D341Med (cell line): ENCODE measurements at regions not wholly inside any gene's neighbourhood (a gene's known extent, or its start where the extent isn't known, plus 50 kb on each side); places are given as distances from the start of the nearest gene placed in this dataset.
"Not testable (repeated sequence)": the region's sequence is repeated elsewhere in the genome, so short reads cannot be mapped to it uniquely, and the experiment has no call there.

Source experiments
- DNase-seq: peaks from one replicate; pipeline ENCODE4 v3.0.0; 2012; ENCODE audit warnings: low spot score

DNA sequence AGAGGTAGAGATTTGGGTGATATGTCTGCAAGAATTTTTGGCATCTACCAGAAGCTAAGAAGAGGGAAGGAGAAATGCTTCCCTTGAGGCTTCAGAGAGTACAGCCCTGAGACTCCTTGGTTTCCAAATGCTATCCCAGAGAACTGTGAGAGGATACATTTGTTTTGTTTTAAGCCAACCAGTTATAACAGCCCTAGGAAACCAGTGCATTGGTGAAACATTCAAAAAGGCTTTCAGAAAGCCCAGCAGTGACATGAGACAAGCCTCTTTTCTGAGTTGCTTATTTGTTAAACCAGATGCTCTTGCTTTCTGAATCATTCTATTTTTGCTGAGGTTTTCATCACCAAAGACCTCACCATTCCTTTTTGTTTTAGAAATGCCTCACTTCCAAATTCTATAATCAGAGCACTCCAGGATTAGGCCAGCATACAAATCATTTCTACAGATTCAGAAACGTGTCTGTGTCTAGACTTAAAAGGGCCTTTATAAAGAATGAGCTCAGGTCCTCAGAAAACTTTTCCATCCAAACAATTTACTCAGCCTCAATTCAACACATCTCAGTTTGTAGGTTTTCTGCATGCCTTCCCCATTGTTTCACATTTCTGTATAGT is 1617.8 kb upstream of the FLRT2 start:
- DNase-seq = no peak

DNA sequence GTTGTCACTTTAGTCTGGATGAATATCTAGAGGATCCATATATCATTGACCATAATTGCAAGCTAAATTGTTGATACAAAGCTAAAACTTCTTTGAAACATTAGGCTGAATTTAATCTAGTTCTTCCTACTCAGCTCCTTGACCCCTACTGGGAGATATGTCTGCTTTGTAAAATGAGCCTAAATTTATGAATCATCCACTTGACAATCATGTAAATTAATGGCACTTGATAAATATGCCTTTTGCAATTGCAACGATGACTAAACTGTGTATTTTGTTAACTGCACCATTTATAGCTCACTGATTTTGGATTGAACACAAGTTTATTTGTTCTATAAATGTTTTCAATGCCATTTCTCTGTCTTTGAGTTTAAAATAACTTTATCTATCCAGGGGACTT is 1616.5 kb upstream of the FLRT2 start:
- no peak for DNase-seq

DNA sequence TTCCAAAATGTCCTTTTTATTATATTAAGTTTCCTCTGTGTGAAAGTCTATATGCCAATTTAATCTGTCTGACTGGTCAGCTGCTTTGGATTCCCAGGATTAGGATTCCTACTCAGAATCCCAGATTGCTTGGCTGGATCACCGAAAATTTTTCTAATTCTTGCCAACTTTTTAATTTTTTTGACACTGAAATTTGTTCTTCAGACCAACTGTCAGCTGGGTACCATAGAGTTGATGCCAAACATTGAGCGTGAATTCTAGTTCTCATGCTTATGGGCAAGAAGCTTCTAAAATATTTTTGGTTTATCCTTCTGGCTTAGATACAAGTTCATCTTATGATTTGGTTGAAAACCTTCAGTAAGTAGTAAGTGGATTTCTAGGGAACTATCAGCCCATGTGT is 1611.4 kb upstream of the FLRT2 start:
- DNase-seq = no peak

DNA sequence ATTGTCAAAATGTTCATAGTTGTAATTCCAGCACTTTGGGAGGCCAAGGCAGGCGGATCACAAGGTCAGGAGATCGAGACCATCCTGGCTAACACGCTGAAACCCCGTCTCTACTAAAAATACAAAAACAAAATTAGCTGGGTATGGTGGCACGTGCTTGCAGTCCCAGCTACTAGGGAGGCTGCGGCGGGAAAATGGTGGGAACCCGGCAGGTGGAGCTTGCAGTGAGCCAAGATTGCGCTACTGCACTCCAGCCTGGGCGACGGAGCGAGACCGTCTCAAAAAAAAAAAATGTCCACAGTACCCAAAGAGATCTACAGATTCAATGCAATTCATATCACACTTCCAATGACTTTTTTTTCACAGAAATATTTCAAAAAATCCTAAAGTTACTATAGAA is 1610.3 kb upstream of the FLRT2 start:
- not testable (repeated sequence) for DNase-seq

DNA sequence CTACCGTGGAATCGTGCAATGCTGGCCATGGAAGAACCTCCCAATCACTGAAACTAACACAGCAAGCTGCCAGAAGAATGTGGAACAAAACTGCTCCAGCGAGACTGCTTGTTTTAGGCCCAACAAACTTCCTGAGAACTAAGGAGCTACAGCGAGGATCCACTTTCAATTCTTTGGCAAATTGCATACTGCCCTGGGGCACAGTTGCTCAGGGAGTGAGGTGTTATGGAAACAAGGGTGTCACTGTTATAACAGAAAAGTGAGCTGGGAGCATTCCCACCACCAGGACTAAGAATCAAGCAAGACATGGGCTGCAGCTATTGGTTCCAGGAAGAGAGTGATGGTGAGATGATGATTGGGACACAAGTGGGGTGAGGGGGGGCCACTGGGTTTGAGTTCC is 1606.1 kb upstream of the FLRT2 start:
- DNase-seq = no peak

DNA sequence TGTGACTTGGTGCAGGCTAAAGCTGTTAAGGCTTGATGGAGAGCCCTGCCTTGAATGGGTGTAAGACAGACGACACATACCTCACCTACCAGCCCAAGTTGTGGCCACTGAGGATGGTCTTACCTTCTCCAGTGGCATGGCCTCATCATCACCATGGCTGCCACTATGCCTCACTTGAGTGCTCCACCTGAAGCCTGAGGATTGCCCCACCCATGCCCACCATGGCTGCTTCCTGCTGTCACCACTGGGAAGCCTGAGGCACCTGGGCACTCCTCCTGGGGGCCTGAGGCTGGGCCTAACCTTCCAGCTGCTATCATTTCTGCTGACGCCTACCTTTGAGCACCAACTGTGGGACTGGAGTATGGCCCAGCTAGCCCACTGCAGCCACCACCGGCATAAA is 1605.7 kb upstream of the FLRT2 start:
- DNase-seq = no peak

DNA sequence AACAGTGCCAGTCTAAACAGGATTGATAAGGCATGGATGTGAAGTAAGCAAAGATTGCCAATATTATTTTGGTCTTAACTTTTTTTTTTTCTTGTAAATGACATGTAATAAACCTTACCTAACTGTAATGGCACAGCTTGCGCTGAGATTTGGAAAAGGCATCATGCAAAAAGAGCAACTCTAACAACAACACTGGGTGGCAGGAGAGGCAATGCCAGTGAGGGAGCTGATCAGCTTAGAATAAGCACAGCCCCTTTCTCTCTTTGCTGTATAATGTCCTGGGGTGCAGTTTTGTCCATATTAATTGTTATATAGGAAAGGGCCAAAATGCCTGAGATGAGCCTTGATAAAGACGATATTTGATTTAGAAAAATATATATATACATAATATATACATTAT is 1589.7 kb upstream of the FLRT2 start:
- peak; percentile 37 for DNase-seq

DNA sequence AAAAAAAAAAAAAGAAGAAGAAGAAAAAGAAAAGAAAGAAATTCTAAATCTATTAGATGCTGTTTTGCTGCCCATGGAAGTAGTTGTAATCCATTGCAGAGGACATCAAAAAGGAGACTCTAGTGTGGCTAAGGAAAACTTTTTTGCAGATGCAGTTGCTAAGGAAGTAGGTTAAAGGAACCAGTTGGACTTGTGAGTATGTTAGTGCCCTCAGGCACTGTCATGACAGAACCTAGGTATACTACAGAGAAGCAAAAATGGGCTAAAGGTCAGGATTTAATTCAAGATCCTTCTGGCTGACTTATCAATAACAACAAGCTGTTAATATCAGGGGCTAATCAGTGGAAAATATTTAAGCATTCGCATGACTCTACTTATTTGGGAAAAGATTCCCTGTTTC is 1571.6 kb upstream of the FLRT2 start:
- no peak for DNase-seq

DNA sequence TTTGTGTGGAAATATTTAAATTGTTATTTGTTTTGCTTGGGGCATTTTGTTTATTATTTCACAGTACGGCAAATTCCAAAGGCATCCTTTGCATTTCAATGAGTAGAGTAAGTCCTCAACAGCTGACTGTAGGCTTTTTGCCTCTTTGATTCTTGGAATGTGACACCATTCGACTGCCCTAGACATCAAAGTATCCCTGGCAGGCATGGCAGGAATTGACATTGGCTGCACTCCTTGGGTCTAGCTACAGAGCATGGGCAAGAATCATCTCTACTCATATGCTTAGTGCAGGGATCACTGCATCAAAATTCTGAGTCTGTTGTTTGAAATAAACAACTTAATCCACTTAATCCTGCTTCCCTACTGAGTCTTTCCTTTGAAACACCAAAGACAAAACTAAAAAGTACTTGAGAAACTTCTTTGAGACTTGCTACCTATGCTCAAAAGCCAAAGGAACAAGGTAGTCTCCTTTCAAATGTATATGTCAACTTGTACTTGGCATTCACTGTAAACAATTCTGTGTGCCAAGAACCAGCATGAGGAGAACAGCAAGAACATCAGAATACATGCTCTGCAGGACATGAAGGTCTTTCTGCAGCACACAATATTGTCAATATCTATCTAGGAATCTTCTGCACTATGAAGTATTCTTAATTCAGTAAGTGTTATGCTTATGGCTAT is 1569.0 kb upstream of the FLRT2 start:
- DNase-seq = no peak

DNA sequence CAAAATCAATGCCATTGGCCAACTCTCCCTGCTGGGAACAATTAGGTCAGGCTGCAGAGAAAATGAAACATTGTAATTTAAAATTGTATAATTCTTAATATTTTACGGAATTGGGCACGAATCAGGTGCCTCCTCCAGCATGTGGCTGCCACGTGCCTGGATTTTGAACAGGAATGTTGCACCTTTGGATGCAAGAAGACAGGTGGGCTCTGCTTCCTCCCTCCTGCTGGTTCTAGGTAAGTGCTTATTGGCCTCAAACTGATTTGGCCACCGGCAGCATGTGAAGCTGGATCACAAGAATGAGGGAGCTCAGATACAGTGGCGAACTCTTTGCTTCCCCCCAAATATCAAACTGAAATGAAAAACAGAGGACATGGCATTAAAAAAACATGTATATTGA is 1559.9 kb upstream of the FLRT2 start:
- no peak for DNase-seq

DNA sequence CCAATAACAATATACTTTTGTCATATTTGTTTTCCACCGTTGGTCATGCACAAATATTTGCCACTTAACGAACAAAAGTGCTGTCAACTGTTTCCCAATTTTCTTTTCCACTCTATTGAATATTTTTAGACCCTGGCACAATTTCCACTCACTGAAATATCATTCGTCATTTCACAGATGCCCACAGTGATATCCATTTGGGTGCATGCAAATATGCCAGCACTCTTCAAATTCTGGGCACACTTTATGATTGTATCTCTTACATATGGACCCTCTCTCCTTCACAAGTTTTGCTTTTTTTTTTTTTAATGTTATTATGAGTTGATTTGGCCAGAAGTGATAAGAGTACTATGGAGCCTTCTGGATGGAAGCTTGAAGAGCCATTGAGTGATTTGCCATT is 1557.3 kb upstream of the FLRT2 start:
- DNase-seq = no peak

DNA sequence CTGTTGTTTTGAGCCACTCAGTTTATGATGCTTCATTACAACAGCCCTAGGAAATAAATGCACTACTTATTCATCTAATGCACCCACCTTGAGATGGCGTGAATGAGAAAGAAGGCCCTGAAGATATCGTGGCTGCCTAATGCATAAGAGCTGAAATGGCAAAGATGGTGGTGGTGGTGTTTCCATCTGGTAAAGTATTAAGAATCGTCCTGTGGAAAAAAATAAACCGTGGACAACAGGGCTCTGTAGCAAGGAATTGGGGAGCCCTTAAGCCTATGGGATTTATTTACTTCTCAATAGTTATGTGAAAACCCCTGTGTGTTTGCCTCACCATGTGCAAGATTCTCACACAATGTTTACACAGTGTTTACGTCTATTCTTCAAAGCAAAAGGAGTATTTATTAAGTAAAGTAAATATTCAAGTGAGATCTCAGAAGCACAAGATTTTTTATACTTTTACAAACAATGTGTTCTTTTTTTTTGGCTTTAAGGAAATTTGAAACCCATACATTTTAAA is 1555.2 kb upstream of the FLRT2 start:
- DNase-seq = no peak

DNA sequence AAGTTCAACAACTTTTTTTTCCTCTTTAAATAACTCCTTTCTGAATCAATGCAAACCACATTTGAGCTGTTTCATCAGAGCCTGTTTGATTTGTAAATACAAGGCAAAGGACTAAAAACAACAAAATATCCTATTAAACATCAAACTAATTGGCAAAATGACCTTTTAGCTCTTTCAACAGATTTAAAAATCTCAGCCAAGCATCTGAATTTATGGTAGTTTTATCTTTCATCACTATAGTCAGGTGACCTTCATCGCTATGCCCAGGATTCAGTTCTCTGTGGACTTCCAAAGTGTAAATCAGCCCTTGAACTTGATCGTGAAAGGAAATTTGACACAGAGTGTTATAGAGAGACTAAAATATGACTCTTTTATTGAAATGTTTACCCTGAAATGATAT is 1554.5 kb upstream of the FLRT2 start:
- DNase-seq = no peak

DNA sequence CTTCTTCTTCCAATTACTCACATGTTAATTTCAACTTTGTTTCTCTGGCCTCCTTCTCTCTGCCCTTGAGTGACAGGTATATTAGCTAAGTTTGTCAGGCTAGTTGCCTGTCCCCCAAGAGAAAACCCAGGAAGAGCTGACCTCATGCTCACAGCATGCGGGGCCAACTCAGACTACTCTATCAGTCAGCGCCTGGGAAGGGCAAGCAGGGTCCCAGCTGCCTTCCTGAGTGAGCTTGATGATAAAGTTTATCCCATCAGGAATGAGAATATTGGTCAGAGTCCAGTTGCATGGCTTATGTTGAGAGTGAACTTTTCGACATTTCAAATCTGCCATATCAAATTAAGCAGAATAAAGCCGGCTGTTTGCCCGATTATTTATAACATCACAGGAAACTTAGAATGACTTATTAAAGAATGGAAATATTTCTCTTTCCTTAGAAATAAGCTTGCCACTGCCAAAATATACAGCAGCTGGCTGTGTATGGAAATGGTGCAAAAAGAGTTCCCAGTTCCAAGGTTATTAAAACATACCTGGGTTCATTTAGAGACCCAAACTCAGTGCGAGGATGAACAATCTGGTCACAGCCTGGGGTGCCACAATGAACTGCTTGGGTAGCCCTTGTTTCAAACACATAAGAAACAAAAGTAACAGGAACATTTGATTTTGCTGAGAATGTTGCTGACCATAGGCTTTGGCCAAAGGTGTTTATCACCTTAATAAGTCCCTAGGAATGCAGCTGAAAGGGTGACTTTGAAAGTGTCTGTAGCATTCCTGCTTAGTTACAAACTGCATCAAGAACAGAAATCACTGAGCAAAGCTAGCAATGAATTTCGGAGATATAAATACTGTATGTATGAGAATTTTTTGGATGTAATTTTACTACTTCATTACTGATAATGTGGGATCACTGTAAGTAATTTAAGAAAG is 1553.8 kb upstream of the FLRT2 start:
- no peak for DNase-seq

DNA sequence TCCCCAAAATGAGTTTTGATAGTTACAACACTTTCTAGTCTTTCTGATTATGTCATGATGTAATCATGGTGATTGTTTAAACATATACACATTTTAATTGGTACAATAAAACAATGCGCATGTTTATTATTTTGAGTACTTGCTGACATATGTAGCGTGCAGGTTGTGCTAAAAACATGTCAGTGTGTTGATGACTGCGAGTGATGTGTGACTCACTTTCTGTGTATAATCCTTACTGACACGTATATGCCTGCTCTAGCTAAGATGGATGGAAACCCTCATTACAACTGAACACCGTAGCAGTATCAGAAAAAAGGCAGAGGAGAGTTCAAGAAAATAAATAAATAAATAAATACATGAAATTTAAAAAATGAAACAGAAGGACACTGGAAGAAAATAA is 1552.4 kb upstream of the FLRT2 start:
- DNase-seq = no peak

DNA sequence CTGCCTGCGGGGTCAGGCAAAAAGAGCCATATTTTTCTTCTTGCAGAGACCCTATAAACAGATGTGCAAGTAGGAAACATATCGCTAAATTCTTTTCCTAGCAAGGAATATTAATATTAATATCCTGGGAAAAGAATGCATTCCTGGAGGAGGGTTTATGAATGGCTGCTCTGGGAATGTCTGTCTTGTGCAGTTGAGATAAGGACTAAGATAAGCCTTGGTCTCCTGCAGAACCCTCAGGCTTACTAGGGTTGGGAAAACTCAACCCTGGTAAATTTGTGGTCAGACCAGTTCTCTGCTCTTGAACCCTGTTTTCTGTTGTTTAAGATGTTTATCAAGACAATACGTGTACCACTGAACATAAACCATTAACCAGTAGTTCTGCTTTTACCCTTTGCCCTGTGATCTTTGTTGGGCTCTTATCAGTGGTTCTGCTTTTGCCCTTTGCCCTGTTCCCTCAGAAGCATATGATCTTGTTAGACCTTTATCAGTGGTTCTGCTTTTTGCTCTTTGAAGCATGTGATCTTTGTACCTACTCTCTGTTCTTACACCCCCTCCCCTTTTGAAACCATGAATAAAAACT is 1548.2 kb upstream of the FLRT2 start:
- DNase-seq = not testable (repeated sequence)

DNA sequence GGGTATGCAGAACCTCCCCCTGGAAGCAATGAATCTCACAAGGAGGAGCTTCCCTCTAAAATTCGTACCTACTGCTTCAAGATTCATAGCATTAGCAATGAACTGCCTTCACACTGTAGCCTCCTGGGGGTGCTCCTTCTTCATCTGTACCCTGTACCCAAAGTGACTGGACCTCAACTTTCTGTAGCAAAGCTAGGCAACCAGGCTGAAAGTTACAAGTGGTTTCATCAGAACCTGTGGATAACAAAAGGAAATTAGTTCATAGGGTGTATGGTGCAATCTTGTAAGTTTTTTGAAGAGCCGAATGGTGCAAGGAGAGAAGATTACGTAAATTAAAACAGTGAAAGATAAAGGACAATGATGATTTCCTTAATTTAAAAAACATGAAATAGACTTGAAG is 1541.7 kb upstream of the FLRT2 start:
- DNase-seq = no peak

DNA sequence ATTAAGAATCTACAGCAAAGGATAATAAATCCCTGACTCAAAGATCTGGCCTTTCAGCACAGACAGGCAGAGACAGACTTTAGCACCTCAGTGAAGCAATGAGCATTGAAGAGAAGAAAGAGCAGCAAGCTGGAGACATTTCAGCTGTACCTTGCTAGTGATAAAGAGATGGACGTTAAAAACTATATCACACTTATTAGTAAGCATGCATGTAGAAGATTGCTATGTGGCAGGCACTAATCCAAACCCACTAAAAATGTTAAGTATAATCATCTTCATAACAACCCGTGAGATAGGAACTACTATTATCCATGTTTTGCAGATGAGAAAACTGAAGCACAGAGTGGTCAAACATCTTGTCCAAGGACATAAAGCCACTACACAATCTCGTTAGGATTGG is 1538.3 kb upstream of the FLRT2 start:
- DNase-seq = no peak

DNA sequence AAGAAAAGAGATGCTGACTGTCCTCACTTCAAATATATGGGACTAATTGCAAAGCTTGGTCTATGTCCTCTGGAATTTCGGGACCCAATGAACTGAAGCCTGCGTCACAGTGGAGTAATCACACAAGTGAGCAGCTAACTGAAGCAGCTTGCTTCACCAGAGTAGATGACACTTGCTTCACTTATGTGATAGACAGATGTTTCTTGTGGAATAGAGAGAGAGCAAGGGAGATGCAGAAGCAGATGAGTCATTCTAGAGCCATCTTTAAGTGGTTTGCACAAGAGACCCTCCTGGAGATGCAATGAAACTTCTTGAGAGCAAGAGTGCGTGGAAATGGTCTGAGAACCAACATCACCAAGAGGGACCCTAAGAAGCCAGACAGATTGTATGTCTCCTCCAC is 1537.1 kb upstream of the FLRT2 start:
- DNase-seq = no peak

DNA sequence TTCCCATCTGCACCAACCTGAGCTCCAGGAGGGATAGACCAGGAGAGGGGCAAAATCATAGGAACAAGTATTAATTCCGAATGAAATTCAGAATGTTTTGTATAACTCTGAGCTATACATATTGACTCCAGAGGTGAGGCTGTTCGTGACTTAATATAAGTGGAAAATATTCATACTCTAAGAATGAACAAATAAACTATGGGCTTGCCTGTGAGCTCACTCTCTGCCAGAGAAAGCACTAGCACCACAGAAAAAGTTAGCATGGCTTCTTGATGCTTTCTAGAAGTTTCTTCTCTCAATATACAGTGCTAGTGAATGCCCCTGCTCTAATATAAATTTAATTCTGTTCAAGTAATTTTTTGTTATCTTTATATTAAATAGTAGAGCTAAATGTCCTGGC is 1536.4 kb upstream of the FLRT2 start:
- DNase-seq = no peak

DNA sequence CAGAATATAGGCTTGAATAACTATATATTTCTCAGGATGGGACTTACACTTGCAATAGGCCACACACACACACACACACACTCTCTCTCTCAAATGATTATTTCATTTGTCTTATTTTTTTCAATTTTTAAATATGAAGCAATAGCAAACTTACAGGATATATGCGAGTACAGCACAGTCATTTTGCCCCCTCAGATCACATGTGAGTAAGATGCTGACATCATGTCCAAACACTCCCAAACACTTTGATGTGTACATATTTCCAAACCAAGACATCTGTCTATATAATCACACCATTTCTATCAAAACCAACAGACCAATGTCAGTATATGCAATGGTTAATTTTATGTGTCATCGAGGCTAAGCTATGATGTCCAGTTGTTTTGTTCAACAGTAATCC is 1535.9 kb upstream of the FLRT2 start:
- no peak for DNase-seq

DNA sequence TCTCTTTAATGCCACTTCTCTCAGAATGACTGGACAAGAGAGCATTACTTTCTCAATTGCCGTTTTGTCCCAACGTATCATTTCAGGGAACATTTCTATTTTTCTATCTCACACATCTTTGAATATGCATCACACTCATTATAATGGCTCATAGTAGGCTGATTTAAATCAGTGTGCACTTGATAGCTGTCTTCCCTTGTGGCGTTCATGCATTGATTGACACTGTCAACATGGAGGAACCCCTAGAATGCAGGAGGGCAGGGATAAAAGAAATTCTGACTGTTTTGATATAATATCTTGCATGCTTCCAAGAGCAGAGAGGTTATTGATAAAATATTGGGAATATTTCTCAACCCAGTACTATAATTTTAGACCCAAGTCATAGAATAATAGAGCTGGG is 1528.9 kb upstream of the FLRT2 start:
- no peak for DNase-seq

DNA sequence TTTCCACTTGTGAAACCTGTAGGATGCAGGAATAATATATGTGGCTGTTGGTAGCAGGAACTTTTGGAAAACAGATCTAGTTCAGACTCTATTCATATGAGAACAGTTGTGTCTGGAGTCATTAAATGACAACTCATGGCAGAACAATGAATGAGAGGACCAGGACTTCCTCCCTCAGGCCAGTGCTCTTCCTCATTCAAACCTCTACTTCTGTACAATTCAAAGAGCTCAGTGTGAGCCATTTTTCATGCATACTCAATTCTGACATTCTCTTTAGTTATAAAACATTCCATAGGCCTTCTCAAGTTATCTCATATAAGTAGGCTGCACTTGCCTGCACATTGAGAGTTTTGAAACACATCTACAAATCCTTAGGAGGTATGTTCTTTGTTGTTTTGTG is 1526.6 kb upstream of the FLRT2 start:
- DNase-seq = no peak
